PFSK-1 (cell line): ENCODE measurements at regions not wholly inside any gene's neighbourhood (a gene's known extent, or its start where the extent isn't known, plus 50 kb on each side); places are given as distances from the start of the nearest gene placed in this dataset.

Experiments used
- FOXP2 ChIP-seq: optimal IDR thresholded peaks from 2 replicates; pipeline ENCODE3; 2011; ENCODE audit warnings: borderline replicate concordance, control low read depth, inconsistent platforms; ENCODE audit not compliant: insufficient read depth; ENCODE audit errors: extremely low read length, extremely low read depth
- POLR2AphosphoS5 ChIP-seq: IDR thresholded peaks from 2 replicates; pipeline ENCODE4 v1.6.1; 2012; ENCODE audit warnings: low read depth, mild to moderate bottlenecking, control low read depth, low read length, moderate library complexity
- REST ChIP-seq, 2 experiments: IDR thresholded peaks; 2 replicates each; pipeline versions ENCODE4 v1.6.1 to v1.8.0; 2011 to 2012; ENCODE audit warnings: low read depth in 2 of 2, low read length in 2 of 2, control low read depth in 1 of 2, inconsistent platforms in 1 of 2, mild to moderate bottlenecking in 1 of 2, moderate library complexity in 1 of 2; ENCODE audit not compliant: insufficient read depth in 1 of 2
- SIN3A ChIP-seq: IDR thresholded peaks from 2 replicates; pipeline ENCODE4 v1.6.1; 2012; ENCODE audit warnings: mild to moderate bottlenecking, low read length, moderate library complexity, borderline replicate concordance; ENCODE audit not compliant: insufficient read depth
- TAF1 ChIP-seq: IDR thresholded peaks from 2 replicates; pipeline ENCODE4 v1.6.1; 2012; ENCODE audit warnings: low read length, control low read depth, borderline replicate concordance; ENCODE audit not compliant: insufficient read depth

- TF ChIP-seq FOXP2 (no peak), POLR2AphosphoS5 (no peak), TAF1 (no peak), SIN3A (no peak), REST (IDR thresholded peaks at IDR 0.05; ENCODE audit: insufficient read depth in 1 of 2, low read depth in 2 of 2, low read length in 2 of 2) (no peak)
These were observed 64.2 kb upstream of the FAM20A start for GRCh38 chr17:68665373-68665772.

DNA sequence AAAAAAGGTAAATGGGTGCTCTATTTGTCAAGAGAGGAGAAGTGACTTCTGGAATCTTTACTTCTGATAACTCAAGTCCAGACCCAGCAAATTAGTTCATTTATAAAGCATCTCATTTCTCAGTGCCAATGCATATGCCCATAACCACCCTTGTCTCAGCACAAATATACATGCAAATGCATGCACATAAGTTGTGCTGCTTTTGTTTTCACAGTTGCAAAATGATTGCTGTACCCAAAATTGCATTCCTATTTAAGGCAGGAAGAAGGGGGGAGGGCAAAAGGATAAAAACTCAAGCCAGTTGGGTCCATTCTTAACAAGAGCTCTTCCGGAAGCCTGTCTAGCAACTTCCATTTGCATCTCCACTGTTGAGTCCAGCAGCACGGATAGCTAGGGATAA, 61.3 kb upstream of the FAM20A start:
- TF ChIP-seq SIN3A: no peak
- no peak for TF ChIP-seq FOXP2

DNA sequence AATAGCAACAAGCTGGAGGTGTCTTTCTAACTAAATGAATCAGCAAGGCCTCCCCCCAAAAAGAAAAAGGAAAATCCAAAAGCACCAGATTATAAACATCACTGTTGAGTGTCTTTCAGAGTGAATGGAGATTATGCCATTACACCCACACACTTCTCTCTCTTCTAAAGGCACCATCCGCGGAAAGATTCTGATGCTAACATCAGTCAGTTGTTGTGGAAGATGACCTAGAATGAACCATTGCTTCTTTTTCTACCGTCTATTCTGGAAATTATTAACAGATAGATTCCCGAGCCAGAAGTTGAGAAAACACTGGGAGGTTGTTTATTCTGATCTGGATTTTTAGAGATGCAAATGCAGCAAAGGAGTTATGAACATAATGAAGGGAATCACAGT, 60.9 kb upstream of the FAM20A start:
- TF ChIP-seq POLR2AphosphoS5: no peak
- no peak for TF ChIP-seq SIN3A
- no peak for TF ChIP-seq TAF1
- no peak for TF ChIP-seq FOXP2
- no peak for TF ChIP-seq REST (IDR thresholded peaks at IDR 0.05; ENCODE audit: insufficient read depth in 1 of 2, low read depth in 2 of 2, low read length in 2 of 2)

GRCh38 chr17:68661265-68662036, 60.3 kb upstream of the FAM20A start:
- no peak for TF ChIP-seq REST (IDR thresholded peaks at IDR 0.05; ENCODE audit: insufficient read depth in 1 of 2, low read depth in 2 of 2, low read length in 2 of 2)
- no peak for TF ChIP-seq FOXP2
- no peak for TF ChIP-seq TAF1
- no peak for TF ChIP-seq POLR2AphosphoS5
- no peak for TF ChIP-seq SIN3A

- TF ChIP-seq TAF1 (no peak), FOXP2 (no peak), SIN3A (no peak), REST (IDR thresholded peaks at IDR 0.05; ENCODE audit: insufficient read depth in 1 of 2, low read depth in 2 of 2, low read length in 2 of 2) (no peak), POLR2AphosphoS5 (no peak)
These were observed 59.1 kb upstream of the FAM20A start for GRCh38 chr17:68660302-68660701.
